Thyroid gland (tissue), 4 donors: ENCODE measurements at regions not wholly inside any gene's neighbourhood (a gene's known extent, or its start where the extent isn't known, plus 50 kb on each side); places are given as distances from the start of the nearest gene placed in this dataset.

ENCODE experiments used
- DNase-seq, 2 donors: peaks; one replicate each; pipeline ENCODE4 v3.0.0-alpha.2; 2019
- H3K27ac ChIP-seq, 3 donors: fragments of 200-600 bp; sonication (generic); 1 replicate in 2 of 3; 2 replicates in 1 of 3; pipeline ENCODE4 v1.5.1; 2016 to 2019; ENCODE audit warnings: mild to moderate bottlenecking in 1 of 3, moderate library complexity in 1 of 3
- H3K27me3 ChIP-seq: fragments of 200-600 bp; sonication (generic); one replicate; pipeline ENCODE4 v1.5.1; 2019
- H3K36me3 ChIP-seq, 2 donors: fragments of 200-600 bp; sonication (generic); one replicate each; pipeline ENCODE4 v1.5.1; 2016 to 2019
- H3K4me1 ChIP-seq, 2 donors: fragments of 200-600 bp; sonication (generic); one replicate each; pipeline ENCODE4 v1.5.1; 2017 to 2019
- H3K4me3 ChIP-seq, 3 donors: fragments of 200-600 bp; sonication (generic); replicated peaks in 1 of 3; 1 replicate in 2 of 3; 2 replicates in 1 of 3; pipeline ENCODE4 v1.5.1; 2016; ENCODE audit warnings: mild to moderate bottlenecking in 1 of 3
- H3K9me3 ChIP-seq: fragments of 200-600 bp; sonication (generic); one replicate; pipeline ENCODE4 v1.5.1; 2017
- CTCF ChIP-seq, 6 experiments: fragments of 200-600 bp in 3 of 6; fragments of 450-650 bp in 3 of 6; sonication (generic) in 3 of 6; IDR thresholded peaks; one replicate each; pipeline ENCODE4 v1.5.1; 2016 to 2019; ENCODE audit warnings: antibody characterized with exemption in 6 of 6, mild to moderate bottlenecking in 2 of 6, inconsistent platforms in 1 of 6, moderate library complexity in 1 of 6
- POLR2A ChIP-seq, 2 donors: fragments of 450-650 bp; IDR thresholded peaks; one replicate each; pipeline ENCODE4 v1.6.1; 2017; ENCODE audit warnings: antibody characterized with exemption in 2 of 2, mild to moderate bottlenecking in 2 of 2, moderate library complexity in 1 of 2
- WGBS, 2 donors: methylation state at CpG; one replicate each; pipeline ENCODE4 v1.1.5; 2017; 5-methylcytosine and 5-hydroxymethylcytosine counted together
- intact Hi-C: fragments of 100-400 bp; cut with DNase I; formaldehyde crosslinking; loops from one replicate; pipeline ENCODE4 v1.15.1; 2023

GRCh38 chr4:147020456-147020855, 74.8 kb upstream of the TTC29 start:
- no peaks in the 10 kb centered on the region for H3K9me3 ChIP-seq
- DNase-seq = no peak
- no peak overlapping the region for H3K27ac ChIP-seq
- H3K36me3 ChIP-seq = no peaks in the 10 kb centered on the region
- H3K4me3 ChIP-seq = no peak overlapping the region
- WGBS, 2 donors = 85 to 95% methylated on average over 4 of the region's 4 CpGs
- TF ChIP-seq CTCF (IDR thresholded peaks at IDR 0.05) = no peak
- no peak for TF ChIP-seq POLR2A (IDR thresholded peaks at IDR 0.05)
- intact Hi-C loops = no loop called here
- no peaks in the 10 kb centered on the region for H3K27me3 ChIP-seq
- no peaks in the 10 kb centered on the region for H3K4me1 ChIP-seq

- intact Hi-C loops = no loop called here
- Histone ChIP-seq H3K4me3 (no peak overlapping the region), H3K27me3 (no peaks in the 10 kb centered on the region), H3K9me3 (no peaks in the 10 kb centered on the region), H3K27ac (no peak overlapping the region), H3K4me1 (no peaks in the 10 kb centered on the region), H3K36me3 (no peaks in the 10 kb centered on the region)
- TF ChIP-seq CTCF (IDR thresholded peaks at IDR 0.05) (no peak), POLR2A (IDR thresholded peaks at IDR 0.05) (no peak)
- no peak for DNase-seq
- 96 to 98% methylated on average over 2 of the region's 2 CpGs for WGBS, 2 donors
Measured at GRCh38 chr4:147025042-147025441, 79.4 kb upstream of the TTC29 start.

- Histone ChIP-seq H3K4me3 (no peak overlapping the region), H3K9me3 (no peaks in the 10 kb centered on the region), H3K27ac (no peak overlapping the region), H3K36me3 (no peaks in the 10 kb centered on the region), H3K4me1 (no peaks in the 10 kb centered on the region), H3K27me3 (no peaks in the 10 kb centered on the region)
- no peak for DNase-seq
- no peak for TF ChIP-seq POLR2A (IDR thresholded peaks at IDR 0.05)
- intact Hi-C loops = no loop called here
Measured at GRCh38 chr4:147029296-147029695, 83.6 kb upstream of the TTC29 start.

- intact Hi-C loops = no loop called here
- 76 to 81% methylated on average over 1 of the region's 1 CpG for whole genome bisulfite sequencing, 2 donors
- no peak for DNase-seq
- no peaks in the 10 kb centered on the region for H3K4me1 ChIP-seq
- TF ChIP-seq CTCF (IDR thresholded peaks at IDR 0.05) = no peak
- TF ChIP-seq POLR2A (IDR thresholded peaks at IDR 0.05) = no peak
- H3K9me3 ChIP-seq = no peaks in the 10 kb centered on the region
- H3K36me3 ChIP-seq = no peaks in the 10 kb centered on the region
- no peaks in the 10 kb centered on the region for H3K27me3 ChIP-seq
- H3K27ac ChIP-seq = no peak overlapping the region
- no peak overlapping the region for H3K4me3 ChIP-seq
Measured at GRCh38 chr4:147034372-147034771, 88.7 kb upstream of the TTC29 start.

GRCh38 chr4:147037069-147037468, 91.4 kb upstream of the TTC29 start:
- Histone ChIP-seq H3K27me3 (no peaks in the 10 kb centered on the region), H3K36me3 (no peaks in the 10 kb centered on the region), H3K4me3 (no peak overlapping the region), H3K4me1 (no peaks in the 10 kb centered on the region), H3K27ac (no peak overlapping the region), H3K9me3 (no peaks in the 10 kb centered on the region)
- TF ChIP-seq POLR2A (IDR thresholded peaks at IDR 0.05) (no peak), CTCF (IDR thresholded peaks at IDR 0.05) (no peak)
- DNase-seq = no peak
- intact Hi-C loops = no loop called here
- 57 to 79% methylated on average over 4 of the region's 4 CpGs for WGBS, 2 donors

GRCh38 chr4:147039976-147040575, 94.4 kb upstream of the TTC29 start:
- H3K4me3 ChIP-seq = no peak overlapping the region
- H3K36me3 ChIP-seq = no peaks in the 10 kb centered on the region
- H3K27ac ChIP-seq = no peak overlapping the region
- no peak for DNase-seq
- no peaks in the 10 kb centered on the region for H3K4me1 ChIP-seq
- H3K9me3 ChIP-seq = no peaks in the 10 kb centered on the region
- no peak for TF ChIP-seq POLR2A (IDR thresholded peaks at IDR 0.05)
- no peak for TF ChIP-seq CTCF (IDR thresholded peaks at IDR 0.05)
- WGBS, 2 donors = 87 to 88% methylated on average over 8 of the region's 8 CpGs
- intact Hi-C loops = no loop called here
- H3K27me3 ChIP-seq = no peaks in the 10 kb centered on the region
